Midbrain (tissue), 1 donor: ENCODE measurements at regions not wholly inside any gene's neighbourhood (a gene's known extent, or its start where the extent isn't known, plus 50 kb on each side); places are given as distances from the start of the nearest gene placed in this dataset.
"Not testable (repeated sequence)": the region's sequence is repeated elsewhere in the genome, so short reads cannot be mapped to it uniquely, and the experiment has no call there.

Experiments used
- DNase-seq: peaks from one replicate; lab custom pipeline; 2025; lab: John Stamatoyannopoulos, UW

GRCh38 chr2:39872748-39873147, 93.7 kb upstream of the THUMPD2 start:
- DNase-seq: no peak

GRCh38 chr2:39871291-39871761, 92.3 kb upstream of the THUMPD2 start:
- no peak for DNase-seq

- no peak for DNase-seq
Measured at GRCh38 chr2:39870871-39871270, 91.8 kb upstream of the THUMPD2 start.

- DNase-seq: no peak
Measured at GRCh38 chr2:39867268-39867667, 88.2 kb upstream of the THUMPD2 start.

- no peak for DNase-seq
Measured at GRCh38 chr2:39865751-39866150, 86.7 kb upstream of the THUMPD2 start.

- DNase-seq: not testable (repeated sequence)
Measured at GRCh38 chr2:39863672-39864071, 84.6 kb upstream of the THUMPD2 start.

GRCh38 chr2:39860538-39860937, 81.5 kb upstream of the THUMPD2 start:
- DNase-seq: no peak

- no peak for DNase-seq
Measured at GRCh38 chr2:39858677-39859076, 79.6 kb upstream of the THUMPD2 start.

- DNase-seq: no peak
Measured at GRCh38 chr2:39855856-39856255, 76.8 kb upstream of the THUMPD2 start.

- DNase-seq: no peak
Measured at GRCh38 chr2:39854771-39855170, 75.7 kb upstream of the THUMPD2 start.

GRCh38 chr2:39852831-39853230, 73.8 kb upstream of the THUMPD2 start:
- DNase-seq: no peak

- peak; percentile 26 for DNase-seq
Measured at GRCh38 chr2:39851651-39852110, 72.6 kb upstream of the THUMPD2 start.

GRCh38 chr2:39851251-39851650, 72.2 kb upstream of the THUMPD2 start:
- no peak for DNase-seq

GRCh38 chr2:39849982-39850526, 71.0 kb upstream of the THUMPD2 start:
- DNase-seq: no peak

- no peak for DNase-seq
Measured at GRCh38 chr2:39849064-39849463, 70.0 kb upstream of the THUMPD2 start.

GRCh38 chr2:39845460-39846146, 66.5 kb upstream of the THUMPD2 start:
- DNase-seq: no peak

GRCh38 chr2:39839261-39839848, 60.3 kb upstream of the THUMPD2 start:
- no peak for DNase-seq

- DNase-seq: no peak
Measured at GRCh38 chr2:39838589-39838988, 59.5 kb upstream of the THUMPD2 start.

- DNase-seq: peak; percentile 3
Measured at GRCh38 chr2:39837856-39838453, 58.9 kb upstream of the THUMPD2 start.

GRCh38 chr2:39836638-39837037, 57.6 kb upstream of the THUMPD2 start:
- no peak for DNase-seq

GRCh38 chr2:39834426-39834825, 55.4 kb upstream of the THUMPD2 start:
- DNase-seq: no peak

- not testable (repeated sequence) for DNase-seq
Measured at GRCh38 chr2:39830610-39831009, 51.6 kb upstream of the THUMPD2 start.
